Occipital lobe (tissue), 1 donor: ENCODE measurements at regions not wholly inside any gene's neighbourhood (a gene's known extent, or its start where the extent isn't known, plus 50 kb on each side); places are given as distances from the start of the nearest gene placed in this dataset.
"Not testable (repeated sequence)": the region's sequence is repeated elsewhere in the genome, so short reads cannot be mapped to it uniquely, and the experiment has no call there.

Source experiments
- DNase-seq: peaks from one replicate; lab custom pipeline; 2025; lab: John Stamatoyannopoulos, UW

- no peak for DNase-seq
Observed at GRCh38 chr2:153307223-153307622, 171.3 kb downstream of the RPRM start.

GRCh38 chr2:153299809-153300208 lies 178.8 kb downstream of the RPRM start:
- DNase-seq = no peak

- no peak for DNase-seq
Observed at GRCh38 chr2:153299217-153299616, 179.3 kb downstream of the RPRM start.

GRCh38 chr2:153294199-153294786 lies 184.3 kb downstream of the RPRM start:
- no peak for DNase-seq

- no peak for DNase-seq
Observed at GRCh38 chr2:153291718-153292117, 186.8 kb downstream of the RPRM start.

- no peak for DNase-seq
Observed at GRCh38 chr2:153287109-153287801, 191.3 kb downstream of the RPRM start.

- no peak for DNase-seq
Observed at GRCh38 chr2:153268941-153269461, 209.6 kb downstream of the RPRM start.

GRCh38 chr2:153256876-153257275 lies 221.7 kb downstream of the RPRM start:
- not testable (repeated sequence) for DNase-seq

GRCh38 chr2:153246636-153247035 lies 231.9 kb downstream of the RPRM start:
- not testable (repeated sequence) for DNase-seq

GRCh38 chr2:153235516-153235915 lies 243.0 kb downstream of the RPRM start:
- DNase-seq = no peak

GRCh38 chr2:153232464-153232863 lies 246.1 kb downstream of the RPRM start:
- DNase-seq = no peak

- no peak for DNase-seq
Observed at GRCh38 chr2:153230977-153231376, 247.6 kb downstream of the RPRM start.

- DNase-seq = no peak
Observed at GRCh38 chr2:153228904-153229303, 249.7 kb downstream of the RPRM start.

- no peak for DNase-seq
Observed at GRCh38 chr2:153227981-153228380, 250.6 kb downstream of the RPRM start.

GRCh38 chr2:153222231-153223165 lies 256.1 kb downstream of the RPRM start:
- DNase-seq = no peak

- DNase-seq = no peak
Observed at GRCh38 chr2:153221506-153221905, 257.1 kb downstream of the RPRM start.

GRCh38 chr2:153221087-153221486 lies 257.5 kb downstream of the RPRM start:
- DNase-seq = no peak

- no peak for DNase-seq
Observed at GRCh38 chr2:153218851-153219250, 259.7 kb downstream of the RPRM start.

GRCh38 chr2:153214337-153214736 lies 264.2 kb downstream of the RPRM start:
- no peak for DNase-seq

GRCh38 chr2:153213022-153213421 lies 265.5 kb downstream of the RPRM start:
- no peak for DNase-seq

- DNase-seq = no peak
Observed at GRCh38 chr2:153197402-153198386, 280.9 kb downstream of the RPRM start.
